Lower leg skin (tissue), 3 donors: ENCODE measurements at regions not wholly inside any gene's neighbourhood (a gene's known extent, or its start where the extent isn't known, plus 50 kb on each side); places are given as distances from the start of the nearest gene placed in this dataset.

ENCODE experiments used
- CTCF ChIP-seq, 3 donors: fragments of 450-650 bp; IDR thresholded peaks; one replicate each; pipeline ENCODE4 v1.5.1; 2016; ENCODE audit warnings: antibody characterized with exemption in 3 of 3, mild to moderate bottlenecking in 3 of 3, moderate library complexity in 2 of 3
- POLR2A ChIP-seq, 2 donors: fragments of 450-650 bp; IDR thresholded peaks; one replicate each; pipeline ENCODE4 v1.6.1; 2016 to 2017; ENCODE audit warnings: antibody characterized with exemption in 2 of 2, mild to moderate bottlenecking in 1 of 2, moderate library complexity in 1 of 2

GRCh38 chr5:143932584-143932983 lies 120.6 kb downstream of the HMHB1 start:
- TF ChIP-seq CTCF (IDR thresholded peaks at IDR 0.05), result no peak
- TF ChIP-seq POLR2A (IDR thresholded peaks at IDR 0.05), result no peak
